LNCaP clone FGC (cell line): ENCODE measurements at regions not wholly inside any gene's neighbourhood (a gene's known extent, or its start where the extent isn't known, plus 50 kb on each side); places are given as distances from the start of the nearest gene placed in this dataset.

Experiments used
- DNase-seq: peaks from one replicate; pipeline ENCODE4 v3.0.0-alpha.2; 2011; ENCODE audit warnings: low read depth
- H3K4me3 ChIP-seq: 2 replicates; pipeline ENCODE4 v1.5.1; 2011; ENCODE audit warnings: mild to moderate bottlenecking, low read depth, low read length, control low read depth
- TF ChIP-seq, protein P1 (sequence below): IDR thresholded peaks from 2 replicates; pipeline ENCODE4 v1.5.1; 2012; ENCODE audit warnings: mild to moderate bottlenecking; ENCODE audit not compliant: control insufficient read depth, insufficient read depth; ENCODE audit errors: extremely low read depth

GRCh38 chr6:100103931-100104330, 109.9 kb upstream of the MCHR2 start:
- no peak for DNase-seq
- TF ChIP-seq, protein P1, sequence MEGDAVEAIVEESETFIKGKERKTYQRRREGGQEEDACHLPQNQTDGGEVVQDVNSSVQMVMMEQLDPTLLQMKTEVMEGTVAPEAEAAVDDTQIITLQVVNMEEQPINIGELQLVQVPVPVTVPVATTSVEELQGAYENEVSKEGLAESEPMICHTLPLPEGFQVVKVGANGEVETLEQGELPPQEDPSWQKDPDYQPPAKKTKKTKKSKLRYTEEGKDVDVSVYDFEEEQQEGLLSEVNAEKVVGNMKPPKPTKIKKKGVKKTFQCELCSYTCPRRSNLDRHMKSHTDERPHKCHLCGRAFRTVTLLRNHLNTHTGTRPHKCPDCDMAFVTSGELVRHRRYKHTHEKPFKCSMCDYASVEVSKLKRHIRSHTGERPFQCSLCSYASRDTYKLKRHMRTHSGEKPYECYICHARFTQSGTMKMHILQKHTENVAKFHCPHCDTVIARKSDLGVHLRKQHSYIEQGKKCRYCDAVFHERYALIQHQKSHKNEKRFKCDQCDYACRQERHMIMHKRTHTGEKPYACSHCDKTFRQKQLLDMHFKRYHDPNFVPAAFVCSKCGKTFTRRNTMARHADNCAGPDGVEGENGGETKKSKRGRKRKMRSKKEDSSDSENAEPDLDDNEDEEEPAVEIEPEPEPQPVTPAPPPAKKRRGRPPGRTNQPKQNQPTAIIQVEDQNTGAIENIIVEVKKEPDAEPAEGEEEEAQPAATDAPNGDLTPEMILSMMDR: no peak
- H3K4me3 ChIP-seq: no peak overlapping the region

- TF ChIP-seq, protein P1: no peak
- no peak for DNase-seq
- H3K4me3 ChIP-seq: no peak overlapping the region
These were observed 109.2 kb upstream of the MCHR2 start for GRCh38 chr6:100103194-100103593.

DNA sequence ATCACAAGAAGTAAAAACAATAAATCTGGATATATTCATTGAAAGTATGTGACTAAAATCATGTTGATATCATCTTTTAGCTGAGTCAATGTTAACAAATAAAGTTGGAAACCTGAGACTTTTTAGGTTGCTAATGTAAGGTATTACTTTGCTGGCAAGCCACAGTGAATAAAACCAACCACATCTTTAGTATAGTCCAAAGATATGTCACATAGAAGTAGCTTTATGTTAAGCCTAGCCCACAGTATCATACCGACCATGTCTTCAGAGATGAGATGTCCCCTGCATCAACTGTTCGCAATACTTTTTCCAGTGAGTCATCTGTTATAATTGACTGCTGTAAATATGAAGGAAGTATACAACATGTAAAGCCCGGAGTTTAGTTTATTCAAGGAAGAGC, 107.6 kb upstream of the MCHR2 start:
- no peak for DNase-seq
- TF ChIP-seq, protein P1: no peak
- H3K4me3 ChIP-seq: no peak overlapping the region

DNA sequence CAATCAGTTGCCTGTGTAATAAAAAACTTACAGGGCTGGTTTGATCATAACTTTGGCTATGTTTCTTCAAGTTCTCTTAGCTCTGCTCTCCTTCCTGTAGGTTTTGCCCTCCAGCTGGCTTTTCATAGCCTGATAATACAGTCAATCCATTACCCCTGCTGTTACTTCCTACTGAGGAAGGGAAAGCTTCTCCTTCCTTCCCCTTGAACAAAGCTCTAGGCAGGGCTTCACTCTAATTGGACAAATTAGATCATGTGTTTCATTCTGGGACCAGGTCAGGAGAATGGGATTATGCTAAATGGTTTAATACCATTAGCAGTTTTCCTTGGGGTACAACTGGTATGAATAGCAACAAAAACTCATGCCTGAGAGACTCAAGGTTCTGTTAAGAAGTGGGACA, 106.8 kb upstream of the MCHR2 start:
- DNase-seq: no peak
- TF ChIP-seq, protein P1: no peak
- no peak overlapping the region for H3K4me3 ChIP-seq

- TF ChIP-seq, protein P1: peak; percentile 50
- no peak overlapping the region for H3K4me3 ChIP-seq
- DNase-seq: no peak
These were observed 105.4 kb upstream of the MCHR2 start for GRCh38 chr6:100099189-100100074.

DNA sequence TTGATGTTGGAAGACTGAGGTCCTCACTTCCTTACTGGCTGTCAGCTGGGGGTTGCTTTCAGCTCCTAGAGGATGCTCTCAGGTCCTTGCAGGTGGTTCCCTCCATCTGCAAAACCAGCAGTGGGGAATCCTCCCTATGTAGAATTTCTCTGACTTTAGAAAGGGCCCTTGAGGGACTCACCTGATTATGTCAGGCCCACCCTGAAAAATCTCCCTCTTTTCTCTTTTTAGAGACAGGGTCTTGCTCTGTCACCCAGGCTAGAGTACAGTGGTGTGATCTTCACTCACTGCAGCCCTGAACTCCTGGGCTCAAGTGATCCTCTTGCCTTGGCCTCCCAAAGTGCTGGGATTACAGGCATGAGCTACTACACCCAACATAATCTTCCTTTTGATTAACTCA, 102.9 kb upstream of the MCHR2 start:
- H3K4me3 ChIP-seq: no peak overlapping the region
- TF ChIP-seq, protein P1: no peak
- no peak for DNase-seq

- TF ChIP-seq, protein P1: no peak
- no peak for DNase-seq
These were observed 102.3 kb upstream of the MCHR2 start for GRCh38 chr6:100096341-100096740.

More at GRCh38 chr6:100096341-100096740, 102.3 kb upstream of the MCHR2 start:
- no peak overlapping the region for H3K4me3 ChIP-seq
